Keratinocyte (primary cell): ENCODE measurements at regions not wholly inside any gene's neighbourhood (a gene's known extent, or its start where the extent isn't known, plus 50 kb on each side); places are given as distances from the start of the nearest gene placed in this dataset.

Experiments used
- DNase-seq: peaks from one replicate; pipeline ENCODE4 v3.0.0-alpha.2; 2011; ENCODE audit warnings: low read depth, missing footprints, low spot score
- FAIRE-seq: peaks from 2 replicates; lab custom pipeline; 2011; peaks lifted over from hg19 to GRCh38; lab: Jason Lieb, UNC
- H2AFZ ChIP-seq: 2 replicates; pipeline ENCODE4 v1.6.0; 2012; ENCODE audit warnings: low read length, control low read depth, inconsistent platforms; ENCODE audit not compliant: control insufficient read depth
- H3K27ac ChIP-seq: 2 replicates; pipeline ENCODE4 v1.5.1; 2011; ENCODE audit warnings: low read length; ENCODE audit not compliant: control insufficient read depth, insufficient read depth
- H3K27me3 ChIP-seq: 3 replicates; pipeline ENCODE4 v1.6.0; 2011; ENCODE audit warnings: low read length; ENCODE audit not compliant: control insufficient read depth, insufficient read depth; ENCODE audit errors: extremely low read depth
- H3K36me3 ChIP-seq, 2 experiments: 2 replicates in 1 of 2; 3 replicates in 1 of 2; pipeline ENCODE4 v1.5.1; 2011; ENCODE audit warnings: low read length in 2 of 2, mild to moderate bottlenecking in 1 of 2; ENCODE audit not compliant: control insufficient read depth in 2 of 2, insufficient read depth in 2 of 2; ENCODE audit errors: extremely low read depth in 1 of 2
- H3K4me1 ChIP-seq: 3 replicates; pipeline ENCODE4 v1.5.1; 2011; ENCODE audit warnings: low read length; ENCODE audit not compliant: control insufficient read depth, insufficient read depth; ENCODE audit errors: extremely low read depth
- H3K4me2 ChIP-seq: 3 replicates; pipeline ENCODE4 v1.6.0; 2011; ENCODE audit warnings: low read depth, low read length; ENCODE audit not compliant: control insufficient read depth, insufficient read depth; ENCODE audit errors: extremely low read depth
- H3K4me3 ChIP-seq, 3 experiments: fragments of 200-600 bp in 1 of 3; sonication (generic) in 1 of 3; 2 replicates in 2 of 3; 3 replicates in 1 of 3; pipeline ENCODE4 v1.5.1; 2011 to 2016; ENCODE audit warnings: low read length in 3 of 3, mild to moderate bottlenecking in 3 of 3, control low read depth in 2 of 3, inconsistent platforms in 1 of 3, low read depth in 1 of 3, mixed read lengths in 1 of 3, mixed run types in 1 of 3, moderate library complexity in 1 of 3; ENCODE audit not compliant: control insufficient read depth in 2 of 3, insufficient read depth in 2 of 3; ENCODE audit errors: extremely low read depth in 1 of 3
- H3K79me2 ChIP-seq: 2 replicates; pipeline ENCODE4 v1.6.0; 2012; ENCODE audit warnings: low read length; ENCODE audit not compliant: control insufficient read depth, insufficient read depth
- H3K9ac ChIP-seq: 3 replicates; pipeline ENCODE4 v1.6.0; 2011; ENCODE audit warnings: low read length; ENCODE audit not compliant: control insufficient read depth, insufficient read depth; ENCODE audit errors: extremely low read depth
- H3K9me1 ChIP-seq: 3 replicates; pipeline ENCODE4 v1.6.0; 2011; ENCODE audit warnings: low read length; ENCODE audit not compliant: control insufficient read depth, insufficient read depth; ENCODE audit errors: extremely low read depth
- H3K9me3 ChIP-seq: 2 replicates; pipeline ENCODE4 v1.5.1; 2012; ENCODE audit warnings: low read depth, low read length; ENCODE audit not compliant: control insufficient read depth
- H4K20me1 ChIP-seq: 3 replicates; pipeline ENCODE4 v1.6.0; 2011; ENCODE audit warnings: low read length; ENCODE audit not compliant: control insufficient read depth, insufficient read depth; ENCODE audit errors: extremely low read depth
- EZH2 ChIP-seq: IDR thresholded peaks from one replicate; pipeline ENCODE4 v1.6.1; 2012; ENCODE audit warnings: inconsistent platforms, mild to moderate bottlenecking, low read length, moderate library complexity
- dilution Hi-C: fragments of 300-500 bp; cut with MboI; formaldehyde crosslinking; loops from one replicate; pipeline ENCODE4 v1.7.0; 2020; ENCODE audit warnings: low sequenced_read_pairs; ENCODE audit not compliant: extremely low pct_ligation_motif_present
- TF ChIP-seq, protein P1 (sequence below), 3 experiments: IDR thresholded peaks in 1 of 3; conservative IDR thresholded peaks in 1 of 3; optimal IDR thresholded peaks in 1 of 3; 2 replicates in 2 of 3; 3 replicates in 1 of 3; pipeline versions ENCODE3 to v1.5.1; 2011; ENCODE audit warnings: low read length in 3 of 3, mild to moderate bottlenecking in 3 of 3, moderate library complexity in 2 of 3, control low read depth in 1 of 3, inconsistent platforms in 1 of 3; ENCODE audit not compliant: insufficient read depth in 2 of 3; ENCODE audit errors: extremely low read depth in 1 of 3

DNA sequence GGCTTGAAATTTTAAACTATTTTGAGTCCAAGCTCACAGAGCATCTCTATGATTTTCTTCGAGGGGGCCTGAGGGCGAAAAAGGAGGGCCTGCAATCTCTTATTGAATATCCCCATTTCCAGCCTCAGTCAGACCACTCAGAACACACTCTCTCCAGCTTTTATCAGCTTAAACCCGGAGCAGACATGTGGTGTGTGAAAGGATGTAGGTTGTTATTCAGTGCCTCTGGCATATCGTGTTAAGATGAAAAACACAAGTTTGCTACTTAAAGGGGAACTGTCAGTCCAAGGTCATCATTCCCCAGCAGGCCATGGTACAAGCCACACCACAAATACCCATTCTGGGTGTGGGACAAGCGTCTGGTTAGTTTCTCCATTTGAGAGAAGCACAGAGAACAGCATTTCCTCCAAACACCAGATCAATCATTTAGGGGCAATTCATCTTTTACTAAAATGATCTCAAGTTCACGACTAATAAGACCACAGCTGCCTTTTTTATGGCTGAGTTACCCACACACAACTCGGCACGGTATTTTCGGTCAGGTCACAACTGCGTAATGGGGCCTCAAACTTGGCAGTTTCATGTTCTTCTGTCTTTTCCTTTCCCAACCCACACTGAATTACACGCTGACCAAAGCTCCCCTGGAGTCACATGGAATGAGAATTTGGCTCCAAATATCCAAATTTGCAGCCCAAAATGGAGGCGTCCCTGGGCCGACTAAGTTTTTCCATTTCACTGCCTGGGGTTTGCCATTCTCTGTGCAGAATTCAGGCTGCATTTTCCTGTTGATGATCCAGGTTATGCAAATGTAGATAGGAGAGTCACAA lies 188.4 kb downstream of the SEM1 start:
- Histone ChIP-seq H3K36me3 (no peaks in the 10 kb centered on the region), H3K27me3 (no peaks in the 10 kb centered on the region), H2AFZ (no peak overlapping the region), H4K20me1 (no peaks in the 10 kb centered on the region), H3K4me1 (no peaks in the 10 kb centered on the region), H3K9me3 (no peaks in the 10 kb centered on the region), H3K4me3 (no peak overlapping the region), H3K79me2 (no peaks in the 10 kb centered on the region), H3K27ac (no peak overlapping the region), H3K9ac (no peak overlapping the region), H3K4me2 (no peak overlapping the region), H3K9me1 (no peaks in the 10 kb centered on the region)
- DNase-seq: no peak
- no peak for FAIRE-seq
- TF ChIP-seq, protein P1, sequence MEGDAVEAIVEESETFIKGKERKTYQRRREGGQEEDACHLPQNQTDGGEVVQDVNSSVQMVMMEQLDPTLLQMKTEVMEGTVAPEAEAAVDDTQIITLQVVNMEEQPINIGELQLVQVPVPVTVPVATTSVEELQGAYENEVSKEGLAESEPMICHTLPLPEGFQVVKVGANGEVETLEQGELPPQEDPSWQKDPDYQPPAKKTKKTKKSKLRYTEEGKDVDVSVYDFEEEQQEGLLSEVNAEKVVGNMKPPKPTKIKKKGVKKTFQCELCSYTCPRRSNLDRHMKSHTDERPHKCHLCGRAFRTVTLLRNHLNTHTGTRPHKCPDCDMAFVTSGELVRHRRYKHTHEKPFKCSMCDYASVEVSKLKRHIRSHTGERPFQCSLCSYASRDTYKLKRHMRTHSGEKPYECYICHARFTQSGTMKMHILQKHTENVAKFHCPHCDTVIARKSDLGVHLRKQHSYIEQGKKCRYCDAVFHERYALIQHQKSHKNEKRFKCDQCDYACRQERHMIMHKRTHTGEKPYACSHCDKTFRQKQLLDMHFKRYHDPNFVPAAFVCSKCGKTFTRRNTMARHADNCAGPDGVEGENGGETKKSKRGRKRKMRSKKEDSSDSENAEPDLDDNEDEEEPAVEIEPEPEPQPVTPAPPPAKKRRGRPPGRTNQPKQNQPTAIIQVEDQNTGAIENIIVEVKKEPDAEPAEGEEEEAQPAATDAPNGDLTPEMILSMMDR (optimal IDR thresholded peaks at IDR 0.05 in 1 of 3, IDR thresholded peaks at IDR 0.05 in 1 of 3, conservative IDR thresholded peaks at IDR 0.05 in 1 of 3; ENCODE audit: extremely low read depth in 1 of 3, insufficient read depth in 2 of 3, low read length in 3 of 3): no peak
- no peak for TF ChIP-seq EZH2
- dilution Hi-C loops: no loop called here

DNA sequence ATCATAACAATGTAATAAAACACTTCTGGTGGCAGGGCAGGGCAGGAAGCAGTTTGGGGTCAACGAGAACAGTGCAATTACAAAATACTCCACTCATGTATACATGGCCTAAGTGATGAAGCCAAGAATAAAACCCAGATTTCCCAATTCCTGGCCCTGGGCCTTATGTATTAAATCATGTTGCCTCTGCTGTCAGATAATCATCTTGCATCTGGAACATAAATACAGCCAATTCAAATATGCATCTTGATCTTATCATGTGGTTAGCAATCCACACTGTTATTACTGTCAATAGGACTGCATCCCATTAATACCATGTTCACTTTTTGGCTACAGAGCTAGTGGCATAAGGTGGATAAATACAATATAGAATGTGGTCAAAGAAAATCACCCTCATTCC lies 186.5 kb upstream of the SLC25A13 start:
- FAIRE-seq (no peak), DNase-seq (no peak)
- no peaks in the 10 kb centered on the region for H3K36me3 ChIP-seq
- H3K4me1 ChIP-seq: no peaks in the 10 kb centered on the region
- H3K4me2 ChIP-seq: no peak overlapping the region
- peaks cover 3% of the 10 kb centered on the region for H3K27me3 ChIP-seq
- TF ChIP-seq, protein P1 (optimal IDR thresholded peaks at IDR 0.05 in 1 of 3, IDR thresholded peaks at IDR 0.05 in 1 of 3, conservative IDR thresholded peaks at IDR 0.05 in 1 of 3; ENCODE audit: extremely low read depth in 1 of 3, insufficient read depth in 2 of 3, low read length in 3 of 3): no peak
- no peak for TF ChIP-seq EZH2
- H3K9ac ChIP-seq: no peak overlapping the region
- no peaks in the 10 kb centered on the region for H3K9me1 ChIP-seq
- H3K9me3 ChIP-seq: no peaks in the 10 kb centered on the region
- H3K79me2 ChIP-seq: no peaks in the 10 kb centered on the region
- no peaks in the 10 kb centered on the region for H4K20me1 ChIP-seq
- no peak overlapping the region for H2AFZ ChIP-seq
- dilution Hi-C loops: no loop called here
- H3K27ac ChIP-seq: no peak overlapping the region
- H3K4me3 ChIP-seq: no peak overlapping the region
